BJ (cell line): ENCODE measurements at regions not wholly inside any gene's neighbourhood (a gene's known extent, or its start where the extent isn't known, plus 50 kb on each side); places are given as distances from the start of the nearest gene placed in this dataset.
"Not testable (repeated sequence)": the region's sequence is repeated elsewhere in the genome, so short reads cannot be mapped to it uniquely, and the experiment has no call there.

Source experiments
- CTCF ChIA-PET: fragments of 350-600 bp; formaldehyde crosslinking; extraction: SDS; loops from one replicate; lab custom pipeline; 2021; ENCODE audit warnings: antibody characterized with exemption, inconsistent platforms; lab: Yijun Ruan, JAX
- POLR2A ChIA-PET: fragments of 300-600 bp; sonication (Branson Sonifier 250); formaldehyde crosslinking; extraction: SDS; loops from one replicate; lab custom pipeline; 2021; ENCODE audit warnings: antibody characterized with exemption; lab: Charles Lee
- DNase-seq: peaks from one replicate; pipeline ENCODE4 v3.0.0-alpha.2; 2011; ENCODE audit warnings: low read depth
- H3K27me3 ChIP-seq: 2 replicates; pipeline ENCODE4 v1.6.0; 2011; ENCODE audit warnings: low read length; ENCODE audit not compliant: control insufficient read depth, insufficient read depth
- H3K36me3 ChIP-seq: 2 replicates; pipeline ENCODE4 v1.5.1; 2011; ENCODE audit warnings: low read length; ENCODE audit not compliant: control insufficient read depth, insufficient read depth
- H3K4me3 ChIP-seq: 2 replicates; pipeline ENCODE4 v1.5.1; 2011; ENCODE audit warnings: low read depth, mild to moderate bottlenecking, control low read depth, low read length
- TF ChIP-seq, protein P1 (sequence below): IDR thresholded peaks from 2 replicates; pipeline ENCODE4 v1.5.1; 2011; ENCODE audit warnings: low read depth, mild to moderate bottlenecking, control low read depth, inconsistent platforms, low read length, moderate library complexity; ENCODE audit not compliant: insufficient read depth

DNA sequence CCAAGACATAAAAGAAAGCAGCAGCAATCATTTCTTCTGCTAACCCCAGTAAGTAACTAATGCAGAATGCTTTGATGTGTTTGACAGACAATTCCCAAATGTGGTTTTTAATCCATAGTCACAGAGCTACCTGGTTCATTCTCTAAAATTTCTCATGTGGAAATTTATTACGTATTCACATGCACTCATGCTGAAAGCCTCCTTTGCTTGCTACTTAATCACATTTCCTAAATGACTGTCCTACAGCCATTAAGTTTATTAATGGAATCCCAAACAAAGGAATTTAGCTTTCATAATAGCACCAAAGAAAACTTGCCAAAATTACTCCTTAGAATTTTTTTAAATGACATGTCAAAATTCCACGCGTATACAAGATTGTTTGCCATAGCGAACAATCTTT is 68.6 kb upstream of the MCHR2 start:
- DNase-seq = no peak
- POLR2A ChIA-PET = no interaction called here
- CTCF ChIA-PET = interaction anchor here (0.9 kb wide), 1 partner anchor 27 kb away, joined by 3 read pairs; no protein-coding TSS in a partner anchor
- Histone ChIP-seq H3K27me3 (no peaks in the 10 kb centered on the region), H3K36me3 (no peaks in the 10 kb centered on the region), H3K4me3 (no peak overlapping the region)
- TF ChIP-seq, protein P1, sequence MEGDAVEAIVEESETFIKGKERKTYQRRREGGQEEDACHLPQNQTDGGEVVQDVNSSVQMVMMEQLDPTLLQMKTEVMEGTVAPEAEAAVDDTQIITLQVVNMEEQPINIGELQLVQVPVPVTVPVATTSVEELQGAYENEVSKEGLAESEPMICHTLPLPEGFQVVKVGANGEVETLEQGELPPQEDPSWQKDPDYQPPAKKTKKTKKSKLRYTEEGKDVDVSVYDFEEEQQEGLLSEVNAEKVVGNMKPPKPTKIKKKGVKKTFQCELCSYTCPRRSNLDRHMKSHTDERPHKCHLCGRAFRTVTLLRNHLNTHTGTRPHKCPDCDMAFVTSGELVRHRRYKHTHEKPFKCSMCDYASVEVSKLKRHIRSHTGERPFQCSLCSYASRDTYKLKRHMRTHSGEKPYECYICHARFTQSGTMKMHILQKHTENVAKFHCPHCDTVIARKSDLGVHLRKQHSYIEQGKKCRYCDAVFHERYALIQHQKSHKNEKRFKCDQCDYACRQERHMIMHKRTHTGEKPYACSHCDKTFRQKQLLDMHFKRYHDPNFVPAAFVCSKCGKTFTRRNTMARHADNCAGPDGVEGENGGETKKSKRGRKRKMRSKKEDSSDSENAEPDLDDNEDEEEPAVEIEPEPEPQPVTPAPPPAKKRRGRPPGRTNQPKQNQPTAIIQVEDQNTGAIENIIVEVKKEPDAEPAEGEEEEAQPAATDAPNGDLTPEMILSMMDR = no peak

DNA sequence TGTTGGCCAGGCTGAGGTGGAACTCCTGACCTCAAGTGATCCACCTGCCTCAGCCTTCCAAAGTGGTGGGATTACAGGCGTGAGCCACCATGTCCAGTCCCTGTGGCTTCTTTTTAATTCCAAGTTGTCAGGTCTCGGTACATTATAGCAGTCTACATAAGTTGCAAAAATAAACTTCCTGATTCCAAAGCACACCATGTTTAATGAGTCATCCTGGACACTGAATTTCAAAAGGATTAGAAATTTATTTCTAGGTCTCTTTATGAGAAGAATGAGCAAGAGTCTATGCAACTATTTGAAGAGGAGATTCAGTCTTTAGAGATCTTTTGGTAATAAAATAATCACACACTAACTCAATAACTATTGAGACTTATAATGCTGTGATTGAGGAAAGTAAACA is 63.9 kb upstream of the MCHR2 start:
- POLR2A ChIA-PET = no interaction called here
- DNase-seq = peak; percentile 31
- no peaks in the 10 kb centered on the region for H3K36me3 ChIP-seq

GRCh38 chr6:100050550-100050949 is 56.5 kb upstream of the MCHR2 start:
- CTCF ChIA-PET = no interaction called here
- TF ChIP-seq, protein P1 = no peak
- no peaks in the 10 kb centered on the region for H3K27me3 ChIP-seq

More for the DNA sequence above, 63.9 kb upstream of the MCHR2 start:
- CTCF ChIA-PET = no interaction called here
- Histone ChIP-seq H3K27me3 (no peaks in the 10 kb centered on the region), H3K4me3 (no peak overlapping the region)
- TF ChIP-seq, protein P1 = no peak

GRCh38 chr6:100043961-100044360 is 49.9 kb upstream of the MCHR2 start:
- H3K27me3 ChIP-seq, H3K36me3 ChIP-seq, POLR2A ChIA-PET, H3K4me3 ChIP-seq, CTCF ChIA-PET, DNase-seq: not testable (repeated sequence)

More at GRCh38 chr6:100050550-100050949, 56.5 kb upstream of the MCHR2 start:
- POLR2A ChIA-PET = no interaction called here
- Histone ChIP-seq H3K4me3 (no peak overlapping the region), H3K36me3 (no peaks in the 10 kb centered on the region)
- DNase-seq = no peak
